Astrocyte of the spinal cord (primary cell): ENCODE measurements at regions not wholly inside any gene's neighbourhood (a gene's known extent, or its start where the extent isn't known, plus 50 kb on each side); places are given as distances from the start of the nearest gene placed in this dataset.

Experiments used
- DNase-seq: peaks from one replicate; pipeline ENCODE4 v3.0.0; 2011; ENCODE audit warnings: low read depth, low spot score
- H3K4me3 ChIP-seq: 2 replicates; pipeline ENCODE4 v1.5.1; 2011; ENCODE audit warnings: low read depth, mild to moderate bottlenecking, low read length, moderate library complexity
- CTCF ChIP-seq: IDR thresholded peaks from 2 replicates; pipeline ENCODE4 v1.5.1; 2012; ENCODE audit warnings: low read depth, mild to moderate bottlenecking, low read length, inconsistent platforms
- in situ Hi-C: cut with HindIII; loops from 2 replicates; pipeline ENCODE4 v1.10.0; 2017; ENCODE audit warnings: low sequenced_read_pairs

DNA sequence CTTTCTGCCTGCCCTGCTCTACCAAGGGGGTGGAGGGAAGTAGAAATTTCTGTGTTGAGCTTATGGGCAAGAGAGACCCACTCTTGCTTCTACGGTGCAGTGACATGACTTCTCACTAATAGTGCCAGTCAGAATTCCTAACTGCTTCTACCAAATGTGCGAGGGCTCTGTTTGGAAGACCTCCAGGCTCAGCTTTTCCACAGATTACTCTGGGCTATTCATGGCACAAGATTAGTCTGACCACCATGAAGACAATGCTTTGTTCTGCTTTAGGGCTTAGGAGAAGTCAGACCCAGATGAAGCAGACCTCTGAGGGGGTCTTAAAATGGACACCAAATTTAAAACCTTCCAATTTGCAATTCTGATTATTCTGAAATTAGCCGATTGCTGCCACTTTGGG is 195.9 kb upstream of the TBC1D5 start:
- in situ Hi-C loops, result no loop called here
- no peak for DNase-seq
- TF ChIP-seq CTCF, result no peak
- H3K4me3 ChIP-seq, result no peak overlapping the region

DNA sequence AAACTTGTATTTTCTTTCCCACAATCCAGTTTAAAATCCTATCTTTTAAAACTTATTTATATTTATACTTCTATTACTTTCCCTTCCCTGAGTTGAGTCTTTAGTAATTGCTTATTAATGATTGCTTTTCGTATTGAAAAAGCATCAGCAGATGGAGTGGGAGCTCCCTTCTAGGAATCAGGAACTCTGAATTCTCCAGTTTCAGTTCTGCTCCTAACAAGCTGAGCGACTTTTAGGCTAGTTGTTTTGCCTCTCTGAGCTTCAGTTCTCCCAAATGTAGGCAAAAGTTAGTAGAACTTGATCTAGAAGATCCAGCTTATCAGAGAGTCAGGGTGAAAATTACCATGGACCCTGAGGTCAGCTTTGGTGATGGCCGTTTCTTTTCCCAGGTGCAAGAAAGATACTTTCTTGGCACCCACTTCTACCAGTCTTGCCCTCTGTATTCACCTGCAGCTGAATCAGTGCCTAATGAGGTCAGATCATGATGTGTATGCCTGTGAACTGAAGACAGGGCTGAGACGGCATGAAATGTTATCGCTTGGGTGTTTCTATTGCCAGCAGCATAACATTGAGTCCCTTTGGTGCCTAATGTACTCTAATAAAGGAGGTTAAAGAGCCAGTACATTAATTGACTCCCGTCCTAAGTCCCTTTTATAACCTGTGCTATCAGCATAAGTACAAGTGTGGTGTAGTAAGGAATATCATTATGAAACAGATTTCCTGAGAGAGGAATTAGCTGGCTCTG is 194.5 kb upstream of the TBC1D5 start:
- DNase-seq, result no peak
- H3K4me3 ChIP-seq, result no peak overlapping the region
- in situ Hi-C loops, result no loop called here
- TF ChIP-seq CTCF, result no peak

DNA sequence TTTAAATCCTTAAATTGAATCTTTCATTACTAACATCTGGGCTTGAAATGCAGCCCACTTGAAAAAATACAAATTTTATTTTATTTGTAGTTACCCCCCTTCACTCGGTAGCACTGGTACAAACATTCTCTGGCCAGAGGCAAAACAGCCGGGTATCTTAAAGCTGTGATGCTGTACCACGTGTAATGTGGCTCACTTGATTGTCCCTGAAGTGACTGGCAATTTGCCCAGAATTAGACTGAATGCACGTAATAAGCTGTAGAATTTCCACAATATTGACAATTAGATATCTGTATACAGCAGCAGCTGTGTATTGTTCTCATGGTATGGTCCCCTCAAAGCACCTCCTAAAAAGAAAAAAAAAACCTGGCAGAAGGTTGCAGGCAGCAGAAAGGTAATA is 192.8 kb upstream of the TBC1D5 start:
- in situ Hi-C loops, result no loop called here
- TF ChIP-seq CTCF, result no peak
- no peak for DNase-seq
- no peak overlapping the region for H3K4me3 ChIP-seq

DNA sequence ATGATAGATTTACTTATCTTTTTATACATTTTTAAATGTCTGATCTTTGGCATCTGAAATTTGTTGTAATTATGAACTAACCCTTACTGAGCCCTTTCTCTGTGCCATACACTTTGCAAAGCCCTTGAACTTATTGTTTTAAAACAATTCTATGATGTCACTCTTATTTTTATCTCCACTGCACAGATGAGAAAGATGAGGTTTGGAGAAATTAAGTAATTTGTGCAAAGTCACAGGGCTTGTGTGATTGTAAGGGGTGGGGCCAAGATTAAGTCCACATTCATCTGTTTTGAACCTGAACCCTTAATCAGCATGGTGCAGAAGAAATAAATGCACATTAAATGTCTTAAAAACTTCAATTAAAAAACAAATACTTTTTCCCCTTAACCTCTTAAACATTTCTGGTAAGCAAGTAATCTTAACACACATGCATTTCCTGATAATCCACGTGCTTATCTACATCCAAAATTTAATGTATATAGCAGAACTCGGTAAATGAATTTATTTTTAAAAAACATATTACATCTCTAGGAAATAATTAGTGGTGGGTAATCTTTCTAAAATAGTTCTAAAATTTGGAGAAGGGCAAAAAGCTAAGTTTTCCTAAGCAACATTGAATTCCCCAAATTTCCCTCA is 189.8 kb upstream of the TBC1D5 start:
- no peak for DNase-seq
- no peak overlapping the region for H3K4me3 ChIP-seq
- TF ChIP-seq CTCF, result no peak
- in situ Hi-C loops, result no loop called here

DNA sequence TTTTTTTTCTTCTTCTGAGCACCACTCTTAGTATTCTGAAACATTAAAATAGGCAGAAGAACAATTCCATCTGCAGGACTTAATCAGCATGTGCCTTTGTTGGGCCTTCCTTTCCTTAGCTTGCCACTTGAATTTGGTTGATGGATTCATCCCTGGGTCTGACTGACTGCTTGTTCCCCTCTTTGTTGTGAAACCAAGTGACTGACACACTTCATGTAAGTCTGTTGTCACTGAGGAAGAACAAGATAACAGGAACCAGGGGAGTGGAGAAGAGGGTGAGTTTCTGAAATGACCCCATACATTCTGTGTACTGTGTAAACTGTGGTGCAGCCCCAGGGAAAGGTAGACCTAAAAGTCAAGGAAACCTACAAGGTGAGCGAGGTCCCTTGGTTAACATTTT is 188.7 kb upstream of the TBC1D5 start:
- no peak overlapping the region for H3K4me3 ChIP-seq
- DNase-seq, result no peak
- no peak for TF ChIP-seq CTCF
- in situ Hi-C loops, result no loop called here

- in situ Hi-C loops, result no loop called here
- H3K4me3 ChIP-seq, result no peak overlapping the region
- TF ChIP-seq CTCF, result no peak
- no peak for DNase-seq
Observed at GRCh38 chr3:17928502-17929145, 186.2 kb upstream of the TBC1D5 start.
